ENCODE measurements at regions not wholly inside any gene's neighbourhood (a gene's known extent, or its start where the extent isn't known, plus 50 kb on each side); places are given as distances from the start of the nearest gene placed in this dataset.

- TF ChIP-seq, protein P1, sequence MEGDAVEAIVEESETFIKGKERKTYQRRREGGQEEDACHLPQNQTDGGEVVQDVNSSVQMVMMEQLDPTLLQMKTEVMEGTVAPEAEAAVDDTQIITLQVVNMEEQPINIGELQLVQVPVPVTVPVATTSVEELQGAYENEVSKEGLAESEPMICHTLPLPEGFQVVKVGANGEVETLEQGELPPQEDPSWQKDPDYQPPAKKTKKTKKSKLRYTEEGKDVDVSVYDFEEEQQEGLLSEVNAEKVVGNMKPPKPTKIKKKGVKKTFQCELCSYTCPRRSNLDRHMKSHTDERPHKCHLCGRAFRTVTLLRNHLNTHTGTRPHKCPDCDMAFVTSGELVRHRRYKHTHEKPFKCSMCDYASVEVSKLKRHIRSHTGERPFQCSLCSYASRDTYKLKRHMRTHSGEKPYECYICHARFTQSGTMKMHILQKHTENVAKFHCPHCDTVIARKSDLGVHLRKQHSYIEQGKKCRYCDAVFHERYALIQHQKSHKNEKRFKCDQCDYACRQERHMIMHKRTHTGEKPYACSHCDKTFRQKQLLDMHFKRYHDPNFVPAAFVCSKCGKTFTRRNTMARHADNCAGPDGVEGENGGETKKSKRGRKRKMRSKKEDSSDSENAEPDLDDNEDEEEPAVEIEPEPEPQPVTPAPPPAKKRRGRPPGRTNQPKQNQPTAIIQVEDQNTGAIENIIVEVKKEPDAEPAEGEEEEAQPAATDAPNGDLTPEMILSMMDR (conservative IDR thresholded peaks at IDR 0.05; ENCODE audit: low read depth, low read length) = no peak
- TF ChIP-seq EZH2phosphoT487 (IDR thresholded peaks at IDR 0.05; ENCODE audit: borderline replicate concordance, low read length) = no peak
Measured at GRCh38 chr3:109608574-109608973, 271.2 kb upstream of the DPPA4 start.

Measured in PC-3 (cell line).